ENCODE measurements at regions not wholly inside any gene's neighbourhood (a gene's known extent, or its start where the extent isn't known, plus 50 kb on each side); places are given as distances from the start of the nearest gene placed in this dataset.

DNA sequence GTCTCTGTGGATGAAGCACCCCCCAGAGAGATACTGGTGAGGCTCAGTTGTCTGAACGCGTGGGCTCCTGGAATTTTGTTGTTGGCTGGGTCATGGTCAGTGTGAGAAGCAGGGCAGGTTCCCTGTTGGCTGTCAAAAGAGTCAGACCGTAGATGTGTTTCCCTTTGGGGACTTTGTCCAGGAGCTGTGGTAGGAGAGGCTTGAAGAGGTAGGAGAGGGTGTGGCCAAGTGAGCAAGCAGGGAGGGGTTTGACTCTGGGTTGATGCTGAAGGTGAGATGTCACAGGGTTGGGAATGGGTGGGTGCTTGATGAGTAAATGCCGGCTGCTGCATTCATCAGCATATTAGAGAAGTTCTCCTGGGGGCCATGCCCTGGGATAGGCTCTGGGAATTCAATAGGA lies 803.2 kb downstream of the TBC1D22A start:
- DNase-seq, result no peak
- H4K20me1 ChIP-seq (ENCODE audit: insufficient read depth, low read length), result no peaks in the 10 kb centered on the region
- H3K9me2 ChIP-seq (replicated peaks; ENCODE audit: insufficient read depth, low read length), result no peaks in the 10 kb centered on the region

DNA sequence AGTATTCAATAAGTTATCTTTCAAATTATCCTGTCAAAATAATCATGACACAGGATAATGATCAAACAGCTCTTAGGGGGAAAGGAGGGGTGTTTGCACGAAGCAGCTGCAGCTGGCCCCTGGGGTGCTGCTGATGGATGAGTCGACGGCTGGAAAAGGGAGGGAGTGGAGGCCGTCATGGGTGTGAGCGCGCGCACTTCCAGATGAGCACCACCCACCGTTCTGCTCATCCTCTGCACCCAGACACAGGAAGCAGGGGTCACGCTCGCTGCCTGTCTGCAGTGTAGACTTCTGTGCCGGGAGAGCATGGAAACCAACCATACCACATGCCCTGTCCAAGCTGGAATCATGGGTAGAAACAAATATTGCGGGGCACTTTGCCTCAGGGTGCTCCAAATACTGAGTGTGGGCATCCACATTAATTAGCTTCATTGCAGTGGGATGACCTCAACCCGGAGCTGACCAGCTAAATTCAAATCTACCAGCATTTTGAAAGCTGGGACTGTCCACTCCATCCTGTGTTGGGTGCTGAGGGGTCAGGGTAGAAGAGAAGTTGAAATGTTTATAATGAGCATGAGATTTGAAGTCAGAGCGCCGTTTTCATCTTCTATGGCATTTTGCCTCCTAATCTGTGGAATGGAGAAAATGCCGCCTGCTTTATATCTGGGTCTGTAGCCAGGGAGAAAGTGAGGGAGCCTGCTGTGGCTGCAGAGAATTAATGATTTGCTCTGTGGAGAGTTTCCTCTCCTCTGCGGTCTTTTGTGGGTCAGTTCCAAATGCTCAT lies 802.4 kb downstream of the TBC1D22A start:
- no peak for DNase-seq
- H3K36me3 ChIP-seq (replicated peaks; ENCODE audit: insufficient read depth, low read length), result no peaks in the 10 kb centered on the region
- TF ChIP-seq EZH2phosphoT487 (IDR thresholded peaks at IDR 0.05; ENCODE audit: low read length), result no peak
- no peak for TF ChIP-seq CTCF (IDR thresholded peaks at IDR 0.05; ENCODE audit: low read length)
- TF ChIP-seq EZH2 (optimal IDR thresholded peaks at IDR 0.05; ENCODE audit: low read depth, low read length), result no peak
- no peaks in the 10 kb centered on the region for H3K79me2 ChIP-seq (ENCODE audit: low read length)
- no peaks in the 10 kb centered on the region for H3K9me3 ChIP-seq (replicated peaks; ENCODE audit: insufficient read depth, low read length)
- H3K9me2 ChIP-seq (replicated peaks; ENCODE audit: insufficient read depth, low read length), result no peaks in the 10 kb centered on the region
- H2AFZ ChIP-seq (ENCODE audit: low read length), result no peak overlapping the region
- H3K9ac ChIP-seq (ENCODE audit: low read length), result no peak overlapping the region
- no peak overlapping the region for H3K4me3 ChIP-seq (ENCODE audit: low read length)
- H4K20me1 ChIP-seq (ENCODE audit: insufficient read depth, low read length), result no peaks in the 10 kb centered on the region
- H3K27ac ChIP-seq (ENCODE audit: low read length), result no peak overlapping the region
- H3K4me1 ChIP-seq (ENCODE audit: low read length), result no peaks in the 10 kb centered on the region
- no peaks in the 10 kb centered on the region for H3F3A ChIP-seq (ENCODE audit: insufficient read depth, low read length)
- H3K4me2 ChIP-seq (ENCODE audit: low read depth, low read length), result no peak overlapping the region
- no peaks in the 10 kb centered on the region for H3K27me3 ChIP-seq (replicated peaks; ENCODE audit: insufficient read depth, low read length)

More for the DNA sequence above, 803.2 kb downstream of the TBC1D22A start:
- H3K36me3 ChIP-seq (replicated peaks; ENCODE audit: insufficient read depth, low read length), result no peaks in the 10 kb centered on the region
- H3K27me3 ChIP-seq (replicated peaks; ENCODE audit: insufficient read depth, low read length), result no peaks in the 10 kb centered on the region
- no peak overlapping the region for H2AFZ ChIP-seq (ENCODE audit: low read length)
- no peak overlapping the region for H3K27ac ChIP-seq (ENCODE audit: low read length)
- no peaks in the 10 kb centered on the region for H3K4me1 ChIP-seq (ENCODE audit: low read length)
- no peak overlapping the region for H3K4me2 ChIP-seq (ENCODE audit: low read depth, low read length)
- TF ChIP-seq EZH2phosphoT487 (IDR thresholded peaks at IDR 0.05; ENCODE audit: low read length) (no peak), CTCF (IDR thresholded peaks at IDR 0.05; ENCODE audit: low read length) (no peak), EZH2 (optimal IDR thresholded peaks at IDR 0.05; ENCODE audit: low read depth, low read length) (no peak)
- no peaks in the 10 kb centered on the region for H3F3A ChIP-seq (ENCODE audit: insufficient read depth, low read length)
- H3K9me3 ChIP-seq (replicated peaks; ENCODE audit: insufficient read depth, low read length), result no peaks in the 10 kb centered on the region
- no peak overlapping the region for H3K9ac ChIP-seq (ENCODE audit: low read length)
- H3K79me2 ChIP-seq (ENCODE audit: low read length), result no peaks in the 10 kb centered on the region
- no peak overlapping the region for H3K4me3 ChIP-seq (ENCODE audit: low read length)

- TF ChIP-seq EZH2 (optimal IDR thresholded peaks at IDR 0.05; ENCODE audit: low read depth, low read length), result no peak
- TF ChIP-seq EZH2phosphoT487 (IDR thresholded peaks at IDR 0.05; ENCODE audit: low read length), result no peak
- TF ChIP-seq CTCF (IDR thresholded peaks at IDR 0.05; ENCODE audit: low read length), result no peak
- no peak for DNase-seq
- Histone ChIP-seq H3K4me1 (ENCODE audit: low read length) (no peaks in the 10 kb centered on the region), H3K79me2 (ENCODE audit: low read length) (no peaks in the 10 kb centered on the region), H3K36me3 (replicated peaks; ENCODE audit: insufficient read depth, low read length) (no peaks in the 10 kb centered on the region), H3K9me3 (replicated peaks; ENCODE audit: insufficient read depth, low read length) (no peaks in the 10 kb centered on the region), H3K4me3 (ENCODE audit: low read length) (no peak overlapping the region), H3K9ac (ENCODE audit: low read length) (no peak overlapping the region), H2AFZ (ENCODE audit: low read length) (no peak overlapping the region), H4K20me1 (ENCODE audit: insufficient read depth, low read length) (no peaks in the 10 kb centered on the region), H3K27me3 (replicated peaks; ENCODE audit: insufficient read depth, low read length) (no peaks in the 10 kb centered on the region), H3K9me2 (replicated peaks; ENCODE audit: insufficient read depth, low read length) (no peaks in the 10 kb centered on the region), H3K4me2 (ENCODE audit: low read depth, low read length) (no peak overlapping the region), H3K27ac (ENCODE audit: low read length) (no peak overlapping the region), H3F3A (ENCODE audit: insufficient read depth, low read length) (no peaks in the 10 kb centered on the region)
Observed at GRCh38 chr22:47564158-47564450, 801.7 kb downstream of the TBC1D22A start.

All from MM.1S (cell line).